BLaER1 (cell line): ENCODE measurements at regions not wholly inside any gene's neighbourhood (a gene's known extent, or its start where the extent isn't known, plus 50 kb on each side); places are given as distances from the start of the nearest gene placed in this dataset.

ENCODE experiments used
- H3K27ac ChIP-seq: shearing (Covaris generic); formaldehyde crosslinking; 2 replicates; pipeline ENCODE4 v1.8.1; 2022
- H3K27me3 ChIP-seq: shearing (Covaris generic); formaldehyde crosslinking; 2 replicates; pipeline ENCODE4 v1.8.1; 2022
- H3K36me3 ChIP-seq: shearing (Covaris generic); formaldehyde crosslinking; 2 replicates; pipeline ENCODE4 v1.8.1; 2022
- H3K4me1 ChIP-seq: shearing (Covaris generic); formaldehyde crosslinking; 2 replicates; pipeline ENCODE4 v1.8.1; 2022
- H3K4me2 ChIP-seq: shearing (Covaris generic); formaldehyde crosslinking; 2 replicates; pipeline ENCODE4 v1.8.1; 2022
- H3K4me3 ChIP-seq: shearing (Covaris generic); formaldehyde crosslinking; 2 replicates; pipeline ENCODE4 v1.8.1; 2022
- H3K9ac ChIP-seq: shearing (Covaris generic); formaldehyde crosslinking; 2 replicates; pipeline ENCODE4 v1.8.1; 2022
- H3K9me3 ChIP-seq: shearing (Covaris generic); formaldehyde crosslinking; 2 replicates; pipeline ENCODE4 v1.8.1; 2022
- H4K20me1 ChIP-seq: shearing (Covaris generic); formaldehyde crosslinking; 2 replicates; pipeline ENCODE4 v1.8.1; 2022
- Cebpa-rat ChIP-seq: shearing (Covaris generic); IDR thresholded peaks from 2 replicates; pipeline ENCODE4 v1.8.1; 2022

- H4K20me1 ChIP-seq, result no peaks in the 10 kb centered on the region
- no peaks in the 10 kb centered on the region for H3K4me1 ChIP-seq
- no peaks in the 10 kb centered on the region for H3K36me3 ChIP-seq
- H3K27ac ChIP-seq, result no peak overlapping the region
- no peak overlapping the region for H3K9ac ChIP-seq
- H3K4me3 ChIP-seq, result no peak overlapping the region
- no peak for TF ChIP-seq Cebpa-rat
- H3K4me2 ChIP-seq, result no peak overlapping the region
- no peaks in the 10 kb centered on the region for H3K27me3 ChIP-seq
- no peaks in the 10 kb centered on the region for H3K9me3 ChIP-seq
These were observed 1264.7 kb downstream of the PCDH7 start for GRCh38 chr4:31984872-31985271.

GRCh38 chr4:31995943-31996901, 1276.1 kb downstream of the PCDH7 start:
- no peak overlapping the region for H3K9ac ChIP-seq

GRCh38 chr4:31998807-31999206, 1278.6 kb downstream of the PCDH7 start:
- Histone ChIP-seq H3K27me3 (no peaks in the 10 kb centered on the region), H3K4me3 (no peak overlapping the region), H3K27ac (no peak overlapping the region), H3K36me3 (no peaks in the 10 kb centered on the region), H4K20me1 (no peaks in the 10 kb centered on the region), H3K9me3 (peaks cover 8% of the 10 kb centered on the region; the same call in 1 of the 2 replicates), H3K9ac (no peak overlapping the region), H3K4me1 (no peaks in the 10 kb centered on the region), H3K4me2 (no peak overlapping the region)
- no peak for TF ChIP-seq Cebpa-rat

More at GRCh38 chr4:31995943-31996901, 1276.1 kb downstream of the PCDH7 start:
- Histone ChIP-seq H3K4me2 (no peak overlapping the region), H3K4me1 (peaks cover 4% of the 10 kb centered on the region; the same call in 1 of the 2 replicates), H3K9me3 (peaks cover 8% of the 10 kb centered on the region; the same call in 1 of the 2 replicates), H3K27ac (no peak overlapping the region), H4K20me1 (no peaks in the 10 kb centered on the region), H3K27me3 (no peaks in the 10 kb centered on the region), H3K4me3 (no peak overlapping the region), H3K36me3 (no peaks in the 10 kb centered on the region)
- no peak for TF ChIP-seq Cebpa-rat

GRCh38 chr4:31999848-32000247, 1279.7 kb downstream of the PCDH7 start:
- Histone ChIP-seq H3K36me3 (no peaks in the 10 kb centered on the region), H3K4me3 (no peak overlapping the region), H3K4me2 (no peak overlapping the region), H3K9me3 (peaks cover 8% of the 10 kb centered on the region; the same call in 1 of the 2 replicates), H3K4me1 (no peaks in the 10 kb centered on the region), H4K20me1 (no peaks in the 10 kb centered on the region), H3K9ac (no peak overlapping the region), H3K27ac (no peak overlapping the region), H3K27me3 (no peaks in the 10 kb centered on the region)
- TF ChIP-seq Cebpa-rat, result no peak

GRCh38 chr4:32000846-32001488, 1280.8 kb downstream of the PCDH7 start:
- Histone ChIP-seq H3K4me1 (no peaks in the 10 kb centered on the region), H3K9ac (no peak overlapping the region), H3K27ac (no peak overlapping the region), H3K4me3 (no peak overlapping the region), H3K36me3 (no peaks in the 10 kb centered on the region), H3K9me3 (peaks cover 7% of the 10 kb centered on the region; the same call in 1 of the 2 replicates), H3K27me3 (no peaks in the 10 kb centered on the region), H3K4me2 (no peak overlapping the region), H4K20me1 (no peaks in the 10 kb centered on the region)
- no peak for TF ChIP-seq Cebpa-rat

- Histone ChIP-seq H3K4me2 (no peak overlapping the region), H3K27me3 (no peaks in the 10 kb centered on the region), H3K9me3 (no peaks in the 10 kb centered on the region), H4K20me1 (no peaks in the 10 kb centered on the region), H3K27ac (no peak overlapping the region), H3K4me1 (no peaks in the 10 kb centered on the region), H3K36me3 (no peaks in the 10 kb centered on the region), H3K4me3 (no peak overlapping the region), H3K9ac (no peak overlapping the region)
- TF ChIP-seq Cebpa-rat, result no peak
These were observed 1282.0 kb downstream of the PCDH7 start for GRCh38 chr4:32002037-32002747.

GRCh38 chr4:32003548-32003947, 1283.4 kb downstream of the PCDH7 start:
- Histone ChIP-seq H3K27me3 (no peaks in the 10 kb centered on the region), H3K27ac (no peak overlapping the region), H4K20me1 (no peaks in the 10 kb centered on the region), H3K4me1 (no peaks in the 10 kb centered on the region), H3K4me3 (no peak overlapping the region), H3K9ac (no peak overlapping the region), H3K4me2 (no peak overlapping the region), H3K9me3 (no peaks in the 10 kb centered on the region), H3K36me3 (no peaks in the 10 kb centered on the region)
- TF ChIP-seq Cebpa-rat, result no peak

- H3K9ac ChIP-seq, result no peak overlapping the region
- H3K27me3 ChIP-seq, result no peaks in the 10 kb centered on the region
- no peaks in the 10 kb centered on the region for H3K4me1 ChIP-seq
- H3K9me3 ChIP-seq, result no peaks in the 10 kb centered on the region
- H3K4me2 ChIP-seq, result no peak overlapping the region
- no peak overlapping the region for H3K4me3 ChIP-seq
- TF ChIP-seq Cebpa-rat, result no peak
- H3K27ac ChIP-seq, result no peak overlapping the region
- H3K36me3 ChIP-seq, result no peaks in the 10 kb centered on the region
- no peaks in the 10 kb centered on the region for H4K20me1 ChIP-seq
These were observed 1290.1 kb downstream of the PCDH7 start for GRCh38 chr4:32010221-32010620.

GRCh38 chr4:32022071-32022470, 1301.9 kb downstream of the PCDH7 start:
- Histone ChIP-seq H3K4me2 (no peak overlapping the region), H3K27me3 (no peaks in the 10 kb centered on the region), H4K20me1 (no peaks in the 10 kb centered on the region), H3K36me3 (no peaks in the 10 kb centered on the region), H3K27ac (no peak overlapping the region), H3K9me3 (no peaks in the 10 kb centered on the region), H3K9ac (no peak overlapping the region), H3K4me1 (no peaks in the 10 kb centered on the region), H3K4me3 (no peak overlapping the region)
- no peak for TF ChIP-seq Cebpa-rat
